Thoracic aorta (tissue), 2 donors: ENCODE measurements at regions not wholly inside any gene's neighbourhood (a gene's known extent, or its start where the extent isn't known, plus 50 kb on each side); places are given as distances from the start of the nearest gene placed in this dataset.

ENCODE experiments used
- ATAC-seq: fragments of 150-250 bp; one replicate; pipeline ENCODE4 v1.8.0; 2017; ENCODE audit warnings: low read depth; ENCODE audit not compliant: insufficient number of reproducible peaks, low FRiP score
- DNase-seq: peaks from one replicate; pipeline ENCODE4 v3.0.0-alpha.2; 2020; ENCODE audit warnings: low spot score
- H3K27ac ChIP-seq, 2 donors: fragments of 200-600 bp; sonication (generic); 1 replicate in 1 of 2; 2 replicates in 1 of 2; pipeline ENCODE4 v1.5.1; 2016; ENCODE audit warnings: mild to moderate bottlenecking in 2 of 2, moderate library complexity in 2 of 2
- H3K27me3 ChIP-seq: fragments of 200-600 bp; sonication (generic); replicated peaks from 2 replicates; pipeline ENCODE4 v1.6.0; 2016; ENCODE audit warnings: mild to moderate bottlenecking; ENCODE audit not compliant: insufficient read depth
- H3K36me3 ChIP-seq: fragments of 200-600 bp; sonication (generic); one replicate; pipeline ENCODE4 v1.5.1; 2016
- H3K4me1 ChIP-seq, 2 donors: fragments of 200-600 bp; sonication (generic); 1 replicate in 1 of 2; 2 replicates in 1 of 2; pipeline versions ENCODE4 v1.5.1 to v1.6.0; 2016; ENCODE audit warnings: low read depth in 2 of 2, mild to moderate bottlenecking in 1 of 2; ENCODE audit not compliant: control insufficient read depth in 1 of 2
- H3K4me3 ChIP-seq: fragments of 200-600 bp; sonication (generic); 2 replicates; pipeline ENCODE4 v1.5.1; 2016; ENCODE audit warnings: mild to moderate bottlenecking
- H3K9me3 ChIP-seq: fragments of 200-600 bp; sonication (generic); 2 replicates; pipeline ENCODE4 v1.5.1; 2016
- TF ChIP-seq, protein P1 (sequence below): fragments of 200-600 bp; sonication (generic); IDR thresholded peaks from one replicate; pipeline ENCODE4 v1.5.1; 2019; ENCODE audit warnings: antibody characterized with exemption

DNA sequence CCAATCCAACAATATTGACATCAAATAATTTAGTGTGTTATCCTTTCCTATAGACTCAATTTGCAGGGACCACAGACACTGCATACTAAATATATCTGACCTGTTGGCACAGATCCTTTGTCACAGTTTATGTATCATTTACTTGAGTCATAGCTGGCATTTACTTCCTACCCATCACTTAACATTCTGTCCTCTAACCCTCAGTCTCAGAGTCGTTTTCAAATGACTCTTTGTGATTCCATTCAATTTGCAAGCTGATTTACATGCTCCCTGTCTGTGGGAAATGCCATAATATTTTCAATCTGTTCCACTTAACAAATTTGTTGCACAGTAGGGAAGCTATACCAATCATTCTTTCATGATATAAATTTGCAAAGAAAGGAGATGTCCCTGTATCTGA is 265.7 kb upstream of the EDIL3 start:
- H3K36me3 ChIP-seq, result no peaks in the 10 kb centered on the region
- H3K4me1 ChIP-seq, result no peaks in the 10 kb centered on the region
- ATAC-seq (no peak), DNase-seq (no peak)
- no peak overlapping the region for H3K4me3 ChIP-seq
- TF ChIP-seq, protein P1, sequence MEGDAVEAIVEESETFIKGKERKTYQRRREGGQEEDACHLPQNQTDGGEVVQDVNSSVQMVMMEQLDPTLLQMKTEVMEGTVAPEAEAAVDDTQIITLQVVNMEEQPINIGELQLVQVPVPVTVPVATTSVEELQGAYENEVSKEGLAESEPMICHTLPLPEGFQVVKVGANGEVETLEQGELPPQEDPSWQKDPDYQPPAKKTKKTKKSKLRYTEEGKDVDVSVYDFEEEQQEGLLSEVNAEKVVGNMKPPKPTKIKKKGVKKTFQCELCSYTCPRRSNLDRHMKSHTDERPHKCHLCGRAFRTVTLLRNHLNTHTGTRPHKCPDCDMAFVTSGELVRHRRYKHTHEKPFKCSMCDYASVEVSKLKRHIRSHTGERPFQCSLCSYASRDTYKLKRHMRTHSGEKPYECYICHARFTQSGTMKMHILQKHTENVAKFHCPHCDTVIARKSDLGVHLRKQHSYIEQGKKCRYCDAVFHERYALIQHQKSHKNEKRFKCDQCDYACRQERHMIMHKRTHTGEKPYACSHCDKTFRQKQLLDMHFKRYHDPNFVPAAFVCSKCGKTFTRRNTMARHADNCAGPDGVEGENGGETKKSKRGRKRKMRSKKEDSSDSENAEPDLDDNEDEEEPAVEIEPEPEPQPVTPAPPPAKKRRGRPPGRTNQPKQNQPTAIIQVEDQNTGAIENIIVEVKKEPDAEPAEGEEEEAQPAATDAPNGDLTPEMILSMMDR, result no peak
- no peak overlapping the region for H3K27ac ChIP-seq
- no peaks in the 10 kb centered on the region for H3K27me3 ChIP-seq
- no peaks in the 10 kb centered on the region for H3K9me3 ChIP-seq

DNA sequence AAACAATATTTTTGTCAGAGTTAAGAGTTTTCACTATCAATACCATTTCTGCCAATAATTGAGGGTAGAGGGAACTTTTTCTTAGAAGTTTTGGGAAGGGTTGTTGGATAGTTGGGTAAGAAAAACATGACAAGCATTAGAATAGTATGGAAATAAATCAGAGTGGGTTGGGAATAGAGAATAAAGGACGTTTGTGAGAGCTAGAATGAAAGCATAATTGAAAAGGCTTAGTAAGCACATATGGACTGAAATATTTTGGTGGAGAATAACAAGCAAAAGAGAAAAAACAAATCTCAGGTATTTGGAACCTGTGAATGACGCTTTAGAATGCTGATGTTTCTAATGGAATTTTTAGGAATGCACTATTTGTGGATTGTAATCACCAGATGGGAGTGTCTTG is 262.9 kb upstream of the EDIL3 start:
- TF ChIP-seq, protein P1, result no peak
- H3K36me3 ChIP-seq, result no peaks in the 10 kb centered on the region
- H3K4me3 ChIP-seq, result no peak overlapping the region
- H3K27ac ChIP-seq, result no peak overlapping the region
- ATAC-seq, result no peak
- H3K27me3 ChIP-seq, result no peaks in the 10 kb centered on the region
- H3K4me1 ChIP-seq, result no peaks in the 10 kb centered on the region
- no peaks in the 10 kb centered on the region for H3K9me3 ChIP-seq
- no peak for DNase-seq

DNA sequence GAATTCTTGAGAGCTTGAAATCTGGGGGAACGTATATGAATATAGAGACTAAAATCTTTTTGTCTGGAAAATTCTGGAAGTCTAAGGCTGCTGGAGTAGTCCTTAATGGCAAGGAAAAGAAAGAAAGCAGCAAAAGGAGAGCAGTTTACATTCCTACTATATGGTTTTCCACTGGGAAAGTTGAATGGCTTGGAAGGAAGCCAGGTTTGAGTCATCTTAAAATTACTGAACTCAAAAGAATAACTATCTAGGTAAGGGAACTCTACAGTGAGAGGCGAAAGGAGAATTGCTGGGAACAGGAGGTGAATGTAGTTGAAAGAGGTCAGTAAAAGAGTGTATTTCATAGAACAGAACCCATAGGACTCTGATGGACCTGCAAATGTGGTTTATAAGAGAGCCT is 258.1 kb upstream of the EDIL3 start:
- Histone ChIP-seq H3K4me1 (no peaks in the 10 kb centered on the region), H3K4me3 (no peak overlapping the region), H3K27me3 (no peaks in the 10 kb centered on the region), H3K27ac (no peak overlapping the region), H3K9me3 (no peaks in the 10 kb centered on the region), H3K36me3 (no peaks in the 10 kb centered on the region)
- ATAC-seq, result no peak
- TF ChIP-seq, protein P1, result no peak
- no peak for DNase-seq

DNA sequence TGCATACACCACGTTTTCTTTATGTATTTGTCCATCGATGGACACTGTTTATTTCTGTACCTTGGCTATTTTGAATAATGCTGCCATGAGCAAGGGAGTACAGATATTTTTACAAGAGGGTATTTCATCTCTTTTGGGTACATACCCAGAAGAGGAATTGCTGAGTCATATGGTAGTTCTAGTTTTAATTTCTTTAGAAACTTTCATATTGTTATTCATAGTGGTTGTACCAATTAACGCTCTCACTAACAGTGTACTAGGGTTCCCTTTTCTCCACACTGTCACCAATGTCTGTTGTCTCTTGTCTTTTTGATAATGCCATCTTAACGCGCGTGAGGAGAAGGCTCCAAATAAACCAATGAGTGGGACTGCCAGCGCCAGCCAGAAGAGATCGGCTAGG is 257.6 kb upstream of the EDIL3 start:
- Histone ChIP-seq H3K27ac (no peak overlapping the region), H3K27me3 (no peaks in the 10 kb centered on the region), H3K9me3 (no peaks in the 10 kb centered on the region), H3K4me1 (no peaks in the 10 kb centered on the region), H3K36me3 (no peaks in the 10 kb centered on the region), H3K4me3 (no peak overlapping the region)
- ATAC-seq, result no peak
- no peak for DNase-seq
- TF ChIP-seq, protein P1, result no peak

DNA sequence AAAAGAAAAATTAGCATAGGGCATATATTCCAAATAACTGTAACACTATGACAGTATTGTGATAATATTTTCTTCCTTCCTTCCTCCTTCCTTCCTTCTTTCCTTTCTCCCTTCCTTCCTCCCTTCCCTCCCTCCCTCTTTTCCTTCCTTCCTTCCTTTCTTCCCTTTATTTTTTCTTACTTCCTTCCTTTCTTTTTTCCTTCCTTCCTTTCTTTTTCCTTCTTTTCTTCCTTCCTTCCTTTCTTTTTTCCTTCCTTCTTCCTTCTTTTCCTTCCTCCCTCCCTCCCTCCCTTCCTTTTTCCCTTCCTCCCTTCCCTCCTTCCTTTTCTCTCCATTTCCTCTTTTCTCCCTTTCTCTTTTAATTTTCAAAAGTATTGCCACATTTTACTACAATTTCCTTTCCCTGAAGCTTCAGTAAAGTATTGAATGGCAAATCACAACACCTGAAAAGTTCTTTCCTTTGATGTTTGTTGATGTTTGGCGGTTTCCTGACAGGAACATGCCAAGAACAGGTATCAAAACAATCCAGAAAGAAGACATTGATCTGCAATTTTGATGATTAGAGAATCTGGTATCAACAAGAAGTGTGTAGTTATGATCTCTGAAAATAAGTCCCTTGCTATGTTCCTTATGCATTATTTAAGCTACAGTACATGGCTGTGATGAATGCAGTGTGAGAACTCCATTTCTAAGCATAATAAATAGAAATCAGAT is 253.1 kb upstream of the EDIL3 start:
- DNase-seq (no peak), ATAC-seq (no peak)
- Histone ChIP-seq H3K27me3 (no peaks in the 10 kb centered on the region), H3K9me3 (no peaks in the 10 kb centered on the region), H3K4me1 (no peaks in the 10 kb centered on the region), H3K36me3 (no peaks in the 10 kb centered on the region), H3K4me3 (no peak overlapping the region), H3K27ac (no peak overlapping the region)
- TF ChIP-seq, protein P1, result no peak
